ENCODE measurements at regions not wholly inside any gene's neighbourhood (a gene's known extent, or its start where the extent isn't known, plus 50 kb on each side); places are given as distances from the start of the nearest gene placed in this dataset.

- Histone ChIP-seq H3K36me3 (ENCODE audit: control insufficient read depth in 3 of 3, insufficient read depth in 3 of 3, low read length in 3 of 3) (no peaks in the 10 kb centered on the region), H3K9ac (ENCODE audit: low read depth in 1 of 3, low read length in 3 of 3) (no peak overlapping the region), H3K4me3 (ENCODE audit: low read length in 3 of 3) (no peak overlapping the region), H3K9me3 (ENCODE audit: control insufficient read depth in 3 of 3, low read length in 3 of 3) (no peaks in the 10 kb centered on the region), H3K27ac (ENCODE audit: low read depth, low read length) (no peak overlapping the region), H3K27me3 (ENCODE audit: control insufficient read depth in 3 of 3, insufficient read depth in 3 of 3, low read length in 3 of 3) (no peaks in the 10 kb centered on the region), H3K4me1 (ENCODE audit: control insufficient read depth in 3 of 3, insufficient read depth in 3 of 3, low read length in 3 of 3) (no peaks in the 10 kb centered on the region)
Measured at GRCh38 chr5:104955479-104955878, 1392.9 kb upstream of the NUDT12 start.

- Histone ChIP-seq H3K27me3 (ENCODE audit: control insufficient read depth in 3 of 3, insufficient read depth in 3 of 3, low read length in 3 of 3) (no peaks in the 10 kb centered on the region), H3K4me3 (ENCODE audit: low read length in 3 of 3) (no peak overlapping the region), H3K27ac (ENCODE audit: low read depth, low read length) (no peak overlapping the region), H3K4me1 (ENCODE audit: control insufficient read depth in 3 of 3, insufficient read depth in 3 of 3, low read length in 3 of 3) (no peaks in the 10 kb centered on the region), H3K9ac (ENCODE audit: low read depth in 1 of 3, low read length in 3 of 3) (no peak overlapping the region), H3K9me3 (ENCODE audit: control insufficient read depth in 3 of 3, low read length in 3 of 3) (no peaks in the 10 kb centered on the region), H3K36me3 (ENCODE audit: control insufficient read depth in 3 of 3, insufficient read depth in 3 of 3, low read length in 3 of 3) (no peaks in the 10 kb centered on the region)
Measured at GRCh38 chr5:104952876-104953275, 1390.3 kb upstream of the NUDT12 start.

GRCh38 chr5:104951829-104952228, 1389.2 kb upstream of the NUDT12 start:
- H3K4me3 ChIP-seq (ENCODE audit: low read length in 3 of 3): no peak overlapping the region
- H3K36me3 ChIP-seq (ENCODE audit: control insufficient read depth in 3 of 3, insufficient read depth in 3 of 3, low read length in 3 of 3): no peaks in the 10 kb centered on the region
- H3K4me1 ChIP-seq (ENCODE audit: control insufficient read depth in 3 of 3, insufficient read depth in 3 of 3, low read length in 3 of 3): no peaks in the 10 kb centered on the region
- no peaks in the 10 kb centered on the region for H3K27me3 ChIP-seq (ENCODE audit: control insufficient read depth in 3 of 3, insufficient read depth in 3 of 3, low read length in 3 of 3)
- H3K27ac ChIP-seq (ENCODE audit: low read depth, low read length): no peak overlapping the region
- no peaks in the 10 kb centered on the region for H3K9me3 ChIP-seq (ENCODE audit: control insufficient read depth in 3 of 3, low read length in 3 of 3)
- no peak overlapping the region for H3K9ac ChIP-seq (ENCODE audit: low read depth in 1 of 3, low read length in 3 of 3)

- no peaks in the 10 kb centered on the region for H3K4me1 ChIP-seq (ENCODE audit: control insufficient read depth in 3 of 3, insufficient read depth in 3 of 3, low read length in 3 of 3)
- no peaks in the 10 kb centered on the region for H3K27me3 ChIP-seq (ENCODE audit: control insufficient read depth in 3 of 3, insufficient read depth in 3 of 3, low read length in 3 of 3)
- H3K4me3 ChIP-seq (ENCODE audit: low read length in 3 of 3): no peak overlapping the region
- H3K27ac ChIP-seq (ENCODE audit: low read depth, low read length): no peak overlapping the region
- no peak overlapping the region for H3K9ac ChIP-seq (ENCODE audit: low read depth in 1 of 3, low read length in 3 of 3)
- H3K36me3 ChIP-seq (ENCODE audit: control insufficient read depth in 3 of 3, insufficient read depth in 3 of 3, low read length in 3 of 3): no peaks in the 10 kb centered on the region
- no peaks in the 10 kb centered on the region for H3K9me3 ChIP-seq (ENCODE audit: control insufficient read depth in 3 of 3, low read length in 3 of 3)
Measured at GRCh38 chr5:104947076-104947475, 1384.5 kb upstream of the NUDT12 start.

GRCh38 chr5:104942735-104943134, 1380.1 kb upstream of the NUDT12 start:
- Histone ChIP-seq H3K9me3 (ENCODE audit: control insufficient read depth in 3 of 3, low read length in 3 of 3) (no peaks in the 10 kb centered on the region), H3K36me3 (ENCODE audit: control insufficient read depth in 3 of 3, insufficient read depth in 3 of 3, low read length in 3 of 3) (no peaks in the 10 kb centered on the region), H3K4me3 (ENCODE audit: low read length in 3 of 3) (no peak overlapping the region), H3K9ac (ENCODE audit: low read depth in 1 of 3, low read length in 3 of 3) (no peak overlapping the region), H3K4me1 (ENCODE audit: control insufficient read depth in 3 of 3, insufficient read depth in 3 of 3, low read length in 3 of 3) (no peaks in the 10 kb centered on the region), H3K27ac (ENCODE audit: low read depth, low read length) (no peak overlapping the region), H3K27me3 (ENCODE audit: control insufficient read depth in 3 of 3, insufficient read depth in 3 of 3, low read length in 3 of 3) (no peaks in the 10 kb centered on the region)

GRCh38 chr5:104941030-104941645, 1378.5 kb upstream of the NUDT12 start:
- no peaks in the 10 kb centered on the region for H3K36me3 ChIP-seq (ENCODE audit: control insufficient read depth in 3 of 3, insufficient read depth in 3 of 3, low read length in 3 of 3)
- H3K9ac ChIP-seq (ENCODE audit: low read depth in 1 of 3, low read length in 3 of 3): no peak overlapping the region
- no peaks in the 10 kb centered on the region for H3K27me3 ChIP-seq (ENCODE audit: control insufficient read depth in 3 of 3, insufficient read depth in 3 of 3, low read length in 3 of 3)
- H3K27ac ChIP-seq (ENCODE audit: low read depth, low read length): no peak overlapping the region
- H3K4me1 ChIP-seq (ENCODE audit: control insufficient read depth in 3 of 3, insufficient read depth in 3 of 3, low read length in 3 of 3): no peaks in the 10 kb centered on the region
- no peak overlapping the region for H3K4me3 ChIP-seq (ENCODE audit: low read length in 3 of 3)
- no peaks in the 10 kb centered on the region for H3K9me3 ChIP-seq (ENCODE audit: control insufficient read depth in 3 of 3, low read length in 3 of 3)

GRCh38 chr5:104937598-104937997, 1375.0 kb upstream of the NUDT12 start:
- no peak overlapping the region for H3K9ac ChIP-seq (ENCODE audit: low read depth in 1 of 3, low read length in 3 of 3)
- no peaks in the 10 kb centered on the region for H3K36me3 ChIP-seq (ENCODE audit: control insufficient read depth in 3 of 3, insufficient read depth in 3 of 3, low read length in 3 of 3)
- no peak overlapping the region for H3K4me3 ChIP-seq (ENCODE audit: low read length in 3 of 3)
- H3K4me1 ChIP-seq (ENCODE audit: control insufficient read depth in 3 of 3, insufficient read depth in 3 of 3, low read length in 3 of 3): no peaks in the 10 kb centered on the region
- H3K27ac ChIP-seq (ENCODE audit: low read depth, low read length): no peak overlapping the region
- H3K27me3 ChIP-seq (ENCODE audit: control insufficient read depth in 3 of 3, insufficient read depth in 3 of 3, low read length in 3 of 3): no peaks in the 10 kb centered on the region
- H3K9me3 ChIP-seq (ENCODE audit: control insufficient read depth in 3 of 3, low read length in 3 of 3): no peaks in the 10 kb centered on the region

GRCh38 chr5:104932431-104932830, 1369.8 kb upstream of the NUDT12 start:
- H3K4me1 ChIP-seq (ENCODE audit: control insufficient read depth in 3 of 3, insufficient read depth in 3 of 3, low read length in 3 of 3): no peaks in the 10 kb centered on the region
- no peaks in the 10 kb centered on the region for H3K9me3 ChIP-seq (ENCODE audit: control insufficient read depth in 3 of 3, low read length in 3 of 3)
- H3K9ac ChIP-seq (ENCODE audit: low read depth in 1 of 3, low read length in 3 of 3): no peak overlapping the region
- H3K27ac ChIP-seq (ENCODE audit: low read depth, low read length): no peak overlapping the region
- H3K36me3 ChIP-seq (ENCODE audit: control insufficient read depth in 3 of 3, insufficient read depth in 3 of 3, low read length in 3 of 3): no peaks in the 10 kb centered on the region
- no peaks in the 10 kb centered on the region for H3K27me3 ChIP-seq (ENCODE audit: control insufficient read depth in 3 of 3, insufficient read depth in 3 of 3, low read length in 3 of 3)
- H3K4me3 ChIP-seq (ENCODE audit: low read length in 3 of 3): no peak overlapping the region

GRCh38 chr5:104928906-104929520, 1366.4 kb upstream of the NUDT12 start:
- Histone ChIP-seq H3K4me3 (ENCODE audit: low read length in 3 of 3) (no peak overlapping the region), H3K4me1 (ENCODE audit: control insufficient read depth in 3 of 3, insufficient read depth in 3 of 3, low read length in 3 of 3) (no peaks in the 10 kb centered on the region)

GRCh38 chr5:104915226-104915625, 1352.6 kb upstream of the NUDT12 start:
- no peaks in the 10 kb centered on the region for H3K27me3 ChIP-seq (ENCODE audit: control insufficient read depth in 3 of 3, insufficient read depth in 3 of 3, low read length in 3 of 3)
- no peak overlapping the region for H3K9ac ChIP-seq (ENCODE audit: low read depth in 1 of 3, low read length in 3 of 3)
- H3K27ac ChIP-seq (ENCODE audit: low read depth, low read length): no peak overlapping the region
- no peaks in the 10 kb centered on the region for H3K9me3 ChIP-seq (ENCODE audit: control insufficient read depth in 3 of 3, low read length in 3 of 3)
- H3K4me3 ChIP-seq (ENCODE audit: low read length in 3 of 3): no peak overlapping the region
- no peaks in the 10 kb centered on the region for H3K36me3 ChIP-seq (ENCODE audit: control insufficient read depth in 3 of 3, insufficient read depth in 3 of 3, low read length in 3 of 3)
- H3K4me1 ChIP-seq (ENCODE audit: control insufficient read depth in 3 of 3, insufficient read depth in 3 of 3, low read length in 3 of 3): no peaks in the 10 kb centered on the region

More at GRCh38 chr5:104928906-104929520, 1366.4 kb upstream of the NUDT12 start:
- Histone ChIP-seq H3K9ac (ENCODE audit: low read depth in 1 of 3, low read length in 3 of 3) (no peak overlapping the region), H3K27ac (ENCODE audit: low read depth, low read length) (no peak overlapping the region), H3K9me3 (ENCODE audit: control insufficient read depth in 3 of 3, low read length in 3 of 3) (no peaks in the 10 kb centered on the region), H3K27me3 (ENCODE audit: control insufficient read depth in 3 of 3, insufficient read depth in 3 of 3, low read length in 3 of 3) (no peaks in the 10 kb centered on the region), H3K36me3 (ENCODE audit: control insufficient read depth in 3 of 3, insufficient read depth in 3 of 3, low read length in 3 of 3) (no peaks in the 10 kb centered on the region)
